Gastroesophageal sphincter (tissue), 3 donors: ENCODE measurements at regions not wholly inside any gene's neighbourhood (a gene's known extent, or its start where the extent isn't known, plus 50 kb on each side); places are given as distances from the start of the nearest gene placed in this dataset.

Experiments
- POLR2A ChIP-seq, 2 donors: fragments of 450-650 bp; IDR thresholded peaks; one replicate each; pipeline ENCODE4 v1.6.1; 2017; ENCODE audit warnings: antibody characterized with exemption in 2 of 2, mild to moderate bottlenecking in 2 of 2, moderate library complexity in 1 of 2
- POLR2AphosphoS5 ChIP-seq: sonication (generic); formaldehyde crosslinking; IDR thresholded peaks from one replicate; pipeline ENCODE4 v1.6.1; 2017; ENCODE audit warnings: antibody characterized with exemption
- TF ChIP-seq, protein P1 (sequence below), 4 experiments: fragments of 200-600 bp in 2 of 4; fragments of 450-650 bp in 2 of 4; sonication (generic) in 1 of 4; IDR thresholded peaks; one replicate each; pipeline ENCODE4 v1.5.1; 2017 to 2019; ENCODE audit warnings: antibody characterized with exemption in 4 of 4, mild to moderate bottlenecking in 2 of 4, moderate library complexity in 2 of 4

DNA sequence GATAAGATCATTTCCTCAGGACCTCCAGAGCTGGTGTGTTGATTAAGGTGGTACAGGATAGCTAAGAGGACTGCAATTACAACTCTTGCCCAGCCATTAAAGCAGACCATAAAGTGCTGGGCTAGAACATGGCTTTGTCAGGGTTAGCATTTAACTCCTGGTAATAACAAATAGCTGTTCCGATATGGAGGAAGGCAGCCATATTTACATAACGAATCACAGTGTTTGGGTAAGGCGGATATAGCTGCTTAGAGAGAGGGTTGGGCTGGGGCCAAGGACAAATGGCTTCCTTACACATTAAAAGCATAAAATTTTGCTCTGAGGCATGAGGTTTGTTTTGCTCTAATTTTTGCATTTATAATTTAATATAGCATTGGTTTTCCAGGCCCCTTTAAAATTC is 297.7 kb upstream of the DDHD1 start:
- TF ChIP-seq POLR2A (IDR thresholded peaks at IDR 0.05) (no peak), POLR2AphosphoS5 (no peak)
- TF ChIP-seq, protein P1, sequence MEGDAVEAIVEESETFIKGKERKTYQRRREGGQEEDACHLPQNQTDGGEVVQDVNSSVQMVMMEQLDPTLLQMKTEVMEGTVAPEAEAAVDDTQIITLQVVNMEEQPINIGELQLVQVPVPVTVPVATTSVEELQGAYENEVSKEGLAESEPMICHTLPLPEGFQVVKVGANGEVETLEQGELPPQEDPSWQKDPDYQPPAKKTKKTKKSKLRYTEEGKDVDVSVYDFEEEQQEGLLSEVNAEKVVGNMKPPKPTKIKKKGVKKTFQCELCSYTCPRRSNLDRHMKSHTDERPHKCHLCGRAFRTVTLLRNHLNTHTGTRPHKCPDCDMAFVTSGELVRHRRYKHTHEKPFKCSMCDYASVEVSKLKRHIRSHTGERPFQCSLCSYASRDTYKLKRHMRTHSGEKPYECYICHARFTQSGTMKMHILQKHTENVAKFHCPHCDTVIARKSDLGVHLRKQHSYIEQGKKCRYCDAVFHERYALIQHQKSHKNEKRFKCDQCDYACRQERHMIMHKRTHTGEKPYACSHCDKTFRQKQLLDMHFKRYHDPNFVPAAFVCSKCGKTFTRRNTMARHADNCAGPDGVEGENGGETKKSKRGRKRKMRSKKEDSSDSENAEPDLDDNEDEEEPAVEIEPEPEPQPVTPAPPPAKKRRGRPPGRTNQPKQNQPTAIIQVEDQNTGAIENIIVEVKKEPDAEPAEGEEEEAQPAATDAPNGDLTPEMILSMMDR (IDR thresholded peaks at IDR 0.05), result no peak
